Gastrocnemius medialis (tissue), 4 donors: ENCODE measurements at regions not wholly inside any gene's neighbourhood (a gene's known extent, or its start where the extent isn't known, plus 50 kb on each side); places are given as distances from the start of the nearest gene placed in this dataset.

Source experiments
- POLR2A ChIP-seq, 2 donors: fragments of 450-650 bp; IDR thresholded peaks; one replicate each; pipeline ENCODE4 v1.6.1; 2017; ENCODE audit warnings: antibody characterized with exemption in 2 of 2, mild to moderate bottlenecking in 2 of 2, moderate library complexity in 2 of 2
- TF ChIP-seq, protein P1 (sequence below), 5 experiments: fragments of 450-650 bp in 3 of 5; fragments of 200-600 bp in 2 of 5; sonication (generic) in 2 of 5; IDR thresholded peaks in 4 of 5; conservative IDR thresholded peaks in 1 of 5; 1 replicate in 4 of 5; 2 replicates in 1 of 5; pipeline ENCODE4 v1.5.1; 2016 to 2019; ENCODE audit warnings: antibody characterized with exemption in 5 of 5, mild to moderate bottlenecking in 3 of 5, moderate library complexity in 3 of 5

DNA sequence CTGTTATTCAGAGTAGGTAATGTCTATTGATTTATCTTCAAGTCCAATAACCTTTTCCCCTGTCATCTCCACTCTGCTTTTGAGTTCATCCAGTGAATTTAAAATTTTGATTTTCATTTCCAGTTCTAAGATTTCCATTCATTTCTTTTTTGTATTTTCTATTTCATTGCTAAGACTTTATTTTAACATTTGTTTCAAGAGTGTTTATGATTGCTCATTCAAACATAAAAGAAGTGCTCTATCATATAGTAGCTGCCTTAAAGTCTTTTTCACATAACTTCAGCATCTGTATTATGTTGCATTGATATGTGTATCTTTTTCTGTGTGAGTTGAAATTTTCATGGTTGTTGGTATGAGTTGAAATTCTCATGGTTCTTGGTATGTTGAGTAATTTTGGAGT, 341.6 kb downstream of the SOX4 start:
- TF ChIP-seq, protein P1, sequence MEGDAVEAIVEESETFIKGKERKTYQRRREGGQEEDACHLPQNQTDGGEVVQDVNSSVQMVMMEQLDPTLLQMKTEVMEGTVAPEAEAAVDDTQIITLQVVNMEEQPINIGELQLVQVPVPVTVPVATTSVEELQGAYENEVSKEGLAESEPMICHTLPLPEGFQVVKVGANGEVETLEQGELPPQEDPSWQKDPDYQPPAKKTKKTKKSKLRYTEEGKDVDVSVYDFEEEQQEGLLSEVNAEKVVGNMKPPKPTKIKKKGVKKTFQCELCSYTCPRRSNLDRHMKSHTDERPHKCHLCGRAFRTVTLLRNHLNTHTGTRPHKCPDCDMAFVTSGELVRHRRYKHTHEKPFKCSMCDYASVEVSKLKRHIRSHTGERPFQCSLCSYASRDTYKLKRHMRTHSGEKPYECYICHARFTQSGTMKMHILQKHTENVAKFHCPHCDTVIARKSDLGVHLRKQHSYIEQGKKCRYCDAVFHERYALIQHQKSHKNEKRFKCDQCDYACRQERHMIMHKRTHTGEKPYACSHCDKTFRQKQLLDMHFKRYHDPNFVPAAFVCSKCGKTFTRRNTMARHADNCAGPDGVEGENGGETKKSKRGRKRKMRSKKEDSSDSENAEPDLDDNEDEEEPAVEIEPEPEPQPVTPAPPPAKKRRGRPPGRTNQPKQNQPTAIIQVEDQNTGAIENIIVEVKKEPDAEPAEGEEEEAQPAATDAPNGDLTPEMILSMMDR (IDR thresholded peaks at IDR 0.05 in 4 of 5, conservative IDR thresholded peaks at IDR 0.05 in 1 of 5) = no peak
- no peak for TF ChIP-seq POLR2A (IDR thresholded peaks at IDR 0.05)
